NCI-H2029 treated with DMSO at 0.1 percent for 48 hours (cell line): ENCODE measurements at regions not wholly inside any gene's neighbourhood (a gene's known extent, or its start where the extent isn't known, plus 50 kb on each side); places are given as distances from the start of the nearest gene placed in this dataset.

ENCODE experiments used
- DNase-seq: peaks from one replicate; lab custom pipeline; 2025; lab: John Stamatoyannopoulos, UW

DNA sequence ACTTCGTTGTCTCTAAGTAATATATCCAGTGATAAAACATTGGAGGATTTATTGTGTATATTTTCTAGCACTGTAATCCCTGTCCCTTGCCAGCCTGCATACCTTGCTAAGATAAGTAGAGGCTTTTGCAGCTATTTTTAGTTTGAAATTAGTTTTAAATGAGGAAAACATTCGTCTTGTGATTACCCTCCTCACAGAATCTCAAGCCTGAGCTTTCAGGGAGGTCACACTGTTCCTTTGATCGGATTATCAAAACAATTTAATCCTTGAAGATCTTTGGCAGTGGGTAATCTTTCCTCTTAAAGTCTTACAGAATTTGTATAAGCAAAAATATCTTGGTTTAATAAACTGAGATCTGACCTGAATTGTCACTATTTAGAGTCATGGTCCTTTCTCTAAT is 897.0 kb upstream of the CELF2 start:
- DNase-seq = no peak

DNA sequence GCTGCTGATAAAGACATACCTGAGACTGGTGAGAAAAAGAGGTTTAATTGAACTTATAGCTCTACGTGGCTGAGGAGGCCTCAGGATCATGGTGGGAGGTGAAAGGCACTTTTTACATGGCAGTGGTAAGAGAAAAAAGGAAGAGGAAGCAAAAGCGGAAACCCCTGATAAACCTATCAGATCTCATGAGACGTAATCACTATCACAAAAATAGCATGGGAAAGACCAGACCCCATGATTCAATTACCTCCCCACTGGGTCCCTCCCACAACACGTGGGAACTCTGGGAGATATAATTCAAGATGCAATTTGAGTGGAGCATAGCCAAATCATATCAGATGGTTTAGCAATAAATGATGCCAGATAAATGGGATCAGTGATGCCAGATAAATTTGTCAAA is 892.0 kb upstream of the CELF2 start:
- no peak for DNase-seq

DNA sequence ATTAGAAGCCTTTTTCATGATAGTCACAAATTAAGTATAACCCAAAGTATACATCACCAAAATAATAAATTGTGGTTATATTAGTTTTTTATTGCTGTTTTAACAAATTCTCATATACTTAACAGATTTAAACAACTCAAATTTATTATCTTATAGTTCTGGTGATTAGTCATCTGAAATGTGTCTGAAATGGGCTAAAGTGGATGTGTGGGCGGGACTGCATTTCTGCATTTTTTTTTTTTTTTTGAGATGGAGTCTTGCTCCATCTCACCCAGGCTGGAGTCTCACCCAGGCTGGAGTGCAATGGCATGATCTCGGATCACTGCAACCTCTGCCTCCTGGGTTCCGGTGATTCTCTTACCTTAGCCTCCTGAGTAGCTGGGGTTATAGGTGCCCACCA is 891.5 kb upstream of the CELF2 start:
- no peak for DNase-seq

DNA sequence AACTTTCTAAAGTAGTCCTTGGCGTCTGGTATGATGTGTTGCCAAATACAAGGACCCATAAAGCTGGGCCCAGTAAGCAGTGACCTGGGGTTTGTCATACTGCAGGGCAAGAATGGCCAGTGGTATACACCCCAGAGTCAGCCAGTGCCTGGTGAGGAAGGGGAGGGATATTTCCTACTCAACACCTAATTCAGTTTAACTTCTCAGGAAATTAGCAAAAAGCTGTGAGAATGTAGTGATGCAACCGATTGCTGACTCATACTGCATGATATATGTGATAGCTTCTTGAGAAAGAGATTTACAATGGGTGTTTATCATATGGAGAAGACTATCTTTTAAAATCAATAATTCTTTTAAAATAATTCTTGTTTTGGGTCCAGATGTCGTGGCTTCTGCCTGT is 889.3 kb upstream of the CELF2 start:
- DNase-seq = no peak

DNA sequence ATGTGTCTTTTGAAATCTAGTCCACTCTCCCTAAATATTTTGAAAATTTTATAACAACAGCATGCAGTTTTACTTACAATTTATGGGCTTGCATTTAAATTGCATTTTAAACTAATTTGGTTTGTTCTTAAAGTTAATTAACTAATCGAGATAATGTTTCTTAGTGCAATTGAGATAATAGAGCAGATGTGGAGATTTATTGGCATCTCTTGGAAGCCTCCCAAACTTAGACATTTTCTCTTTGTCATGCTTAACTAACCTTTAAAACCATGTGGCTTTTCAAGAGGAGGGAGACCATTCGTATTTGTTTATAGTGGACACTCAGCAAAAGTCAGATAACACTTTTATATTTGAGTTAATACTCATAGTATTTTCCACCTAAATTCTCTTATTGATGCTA is 887.0 kb upstream of the CELF2 start:
- no peak for DNase-seq

DNA sequence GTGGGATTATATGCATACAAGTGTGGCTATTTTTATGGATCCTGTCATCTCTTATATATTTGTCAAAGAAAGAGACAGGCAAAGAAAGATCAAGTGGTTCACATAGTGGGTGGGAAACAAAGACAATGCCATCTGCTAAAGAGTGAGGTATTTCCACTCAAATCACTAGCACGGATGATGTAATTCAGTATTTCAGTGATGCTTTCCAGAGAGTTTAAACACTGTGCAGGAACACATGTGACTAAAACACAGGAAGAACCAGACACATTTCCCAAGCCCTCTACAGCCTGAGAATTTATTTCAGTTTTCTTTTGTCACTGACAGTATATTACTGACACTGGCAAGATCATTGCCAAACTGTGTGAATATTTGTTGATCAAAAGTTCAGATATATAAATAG is 885.7 kb upstream of the CELF2 start:
- DNase-seq = no peak

DNA sequence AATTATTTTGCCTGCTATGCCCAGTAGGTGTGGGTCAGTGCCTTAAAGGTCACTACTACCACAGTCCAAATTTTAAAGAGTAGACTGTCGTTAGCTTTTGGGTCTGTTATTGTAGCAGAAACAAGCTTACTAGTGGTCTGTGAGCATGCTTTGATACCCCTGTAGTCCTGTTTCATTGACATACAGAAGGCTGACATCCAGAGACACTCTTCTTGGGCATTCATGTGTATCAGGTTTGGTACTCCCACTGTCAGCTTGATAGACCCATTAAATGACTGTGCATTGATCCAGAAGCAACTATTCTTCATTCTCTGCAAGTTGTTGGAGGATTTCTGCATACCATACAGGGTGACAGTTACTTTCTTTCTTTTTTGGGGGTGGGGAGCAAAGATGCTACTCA is 884.4 kb upstream of the CELF2 start:
- DNase-seq = no peak

DNA sequence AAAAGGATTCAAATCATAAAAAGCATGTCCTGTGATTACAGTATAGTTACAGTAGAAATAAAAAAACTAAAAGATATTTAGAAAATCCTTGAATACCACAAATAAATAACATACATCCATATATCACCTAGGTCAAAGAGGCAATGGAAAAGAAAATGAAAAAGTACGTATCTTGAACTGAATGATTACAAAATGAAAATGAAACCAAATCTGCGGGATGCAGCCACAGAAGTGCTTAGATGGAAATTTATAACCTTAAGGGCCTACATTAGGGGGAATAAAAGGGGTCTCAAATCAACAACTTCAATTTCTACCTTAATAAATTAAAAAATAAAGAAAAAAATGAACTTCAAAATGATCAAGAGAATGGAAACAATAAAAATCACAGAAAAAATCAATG is 879.0 kb upstream of the CELF2 start:
- no peak for DNase-seq

DNA sequence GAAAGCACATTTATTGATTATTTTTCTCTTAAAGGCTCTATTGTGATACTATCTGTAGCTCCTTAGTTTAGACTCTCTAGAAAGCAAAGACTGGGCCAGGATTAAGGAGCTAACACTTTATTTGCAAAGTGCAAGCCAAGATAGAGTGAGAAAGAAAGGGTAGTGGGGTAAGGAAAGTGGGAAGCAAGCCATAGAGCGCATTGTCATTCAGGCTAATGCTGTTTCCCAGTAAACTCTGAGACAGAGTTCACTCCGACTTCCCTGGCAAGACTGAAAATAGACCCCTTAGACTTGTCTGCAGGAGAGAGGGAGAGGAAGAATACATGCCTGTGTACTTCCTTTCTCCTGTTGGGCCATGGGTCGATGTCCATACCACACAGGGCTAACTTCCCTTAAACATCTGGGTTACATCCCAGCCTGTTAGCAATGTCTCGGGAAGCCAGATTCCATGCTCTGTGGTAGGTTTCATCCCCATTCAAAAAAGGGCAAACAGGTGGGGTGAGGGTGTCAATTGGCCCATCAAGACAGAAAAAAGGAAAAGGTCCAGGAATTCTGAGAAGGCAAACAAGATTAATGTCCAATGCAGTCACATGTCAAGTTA is 875.8 kb upstream of the CELF2 start:
- DNase-seq = no peak

DNA sequence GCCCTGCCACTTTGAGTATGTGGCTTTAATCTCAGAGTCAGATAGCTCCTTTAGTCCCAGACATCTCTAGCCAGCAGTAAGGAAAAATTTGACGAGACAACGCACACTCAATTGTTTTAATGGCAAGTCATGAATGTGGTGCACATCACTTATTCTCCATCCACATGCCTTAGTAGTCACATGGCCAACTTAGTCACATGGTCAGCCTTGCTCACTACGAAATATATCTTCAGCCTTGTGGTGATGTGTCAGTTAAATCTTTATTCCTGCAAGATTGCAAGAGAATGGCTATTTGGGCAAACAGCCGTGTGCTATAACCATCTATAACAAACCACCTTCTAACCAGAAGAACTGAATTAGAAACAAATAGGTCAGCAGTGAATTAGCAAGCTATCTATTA is 871.1 kb upstream of the CELF2 start:
- DNase-seq = no peak

DNA sequence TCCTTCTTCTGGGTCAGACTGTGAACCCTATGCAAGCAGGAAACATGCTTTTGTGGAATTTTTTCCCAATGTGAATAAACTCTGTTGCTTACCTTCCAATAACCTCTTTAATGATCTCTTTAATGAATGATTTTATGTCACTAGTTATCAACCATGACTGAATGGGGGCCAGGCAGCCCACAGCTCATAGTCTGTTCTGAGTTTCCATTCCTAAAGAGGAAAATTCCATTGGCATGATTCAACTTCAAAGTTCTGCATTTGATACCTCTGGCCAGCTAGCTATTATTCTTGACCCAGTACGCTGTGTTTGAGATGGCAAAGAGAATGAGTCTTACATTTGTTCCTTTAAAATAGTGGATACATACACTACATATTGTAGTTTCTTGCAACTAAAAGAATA is 867.8 kb upstream of the CELF2 start:
- no peak for DNase-seq

DNA sequence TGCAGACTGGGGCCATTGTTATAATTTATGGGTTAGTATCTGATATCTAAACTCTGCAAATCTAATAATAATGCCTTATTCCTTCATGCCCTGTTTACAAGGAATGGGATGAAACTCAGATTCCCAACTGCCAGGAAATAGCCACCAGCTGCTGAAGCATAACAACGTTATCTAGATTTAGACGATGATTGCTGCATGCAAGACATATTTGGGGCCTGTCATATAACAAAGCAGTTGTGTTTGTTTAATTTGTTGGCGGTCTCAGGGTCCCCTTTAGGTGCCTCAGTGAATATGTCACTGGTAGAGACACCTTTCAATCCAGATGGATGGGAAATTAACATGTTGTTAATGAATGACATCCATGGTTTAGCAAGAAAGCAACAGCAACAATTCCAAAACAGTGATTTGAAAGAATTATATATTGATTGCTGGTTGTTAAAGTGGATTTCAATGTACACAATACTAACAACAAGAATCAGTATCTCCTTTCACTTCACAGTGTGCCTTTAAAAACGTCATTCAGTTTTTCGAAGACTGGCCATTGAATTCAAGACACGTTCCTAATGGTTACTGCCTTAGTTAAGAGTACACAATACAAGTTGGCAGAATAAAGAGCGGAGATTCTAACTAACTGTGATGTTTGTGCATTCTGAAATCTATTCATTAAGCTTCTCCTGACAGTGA is 860.6 kb upstream of the CELF2 start:
- no peak for DNase-seq

DNA sequence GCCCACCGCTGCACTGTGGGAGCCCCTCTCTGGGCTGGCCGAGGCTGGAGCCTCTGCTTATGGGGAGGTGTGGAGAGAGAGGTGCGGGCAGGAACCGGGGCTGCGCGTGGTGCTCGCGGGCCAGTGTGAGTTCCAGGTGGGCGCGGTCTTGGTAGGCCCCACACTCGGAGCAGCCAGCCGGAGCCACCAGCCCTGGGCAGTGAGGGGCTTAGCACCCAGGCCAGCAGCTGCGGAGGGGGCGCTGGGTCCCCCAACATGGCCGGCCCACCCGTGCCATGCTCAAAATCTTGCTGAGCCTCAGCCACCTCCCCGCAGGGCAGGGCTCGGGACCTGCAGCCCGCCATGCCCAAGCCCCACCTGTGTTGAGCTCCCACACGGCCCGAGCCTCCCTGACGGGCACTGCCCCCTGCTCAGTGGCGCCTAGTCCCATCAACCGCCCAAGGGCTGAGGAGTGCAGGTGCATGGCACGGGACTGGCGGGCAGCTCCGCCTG is 856.8 kb upstream of the CELF2 start:
- DNase-seq = no peak

DNA sequence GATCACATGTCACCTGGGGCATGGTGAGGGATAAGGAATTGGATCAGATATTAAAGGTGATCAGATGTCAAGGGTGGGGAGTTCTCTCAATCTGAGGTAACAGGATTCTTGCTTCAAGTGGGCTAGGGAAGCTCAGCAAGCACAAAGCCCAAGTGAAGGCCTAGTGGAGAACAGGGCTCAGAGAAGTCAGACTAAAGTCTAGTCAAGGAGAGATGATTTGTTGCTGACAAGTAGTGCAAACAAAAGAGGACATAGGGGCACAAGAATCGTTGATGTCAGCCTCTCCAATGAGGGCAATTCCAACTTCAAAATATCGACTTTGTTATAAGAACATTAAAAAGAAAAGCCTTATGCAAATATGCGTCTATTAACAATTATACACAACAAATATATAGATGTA is 852.8 kb upstream of the CELF2 start:
- DNase-seq = no peak

DNA sequence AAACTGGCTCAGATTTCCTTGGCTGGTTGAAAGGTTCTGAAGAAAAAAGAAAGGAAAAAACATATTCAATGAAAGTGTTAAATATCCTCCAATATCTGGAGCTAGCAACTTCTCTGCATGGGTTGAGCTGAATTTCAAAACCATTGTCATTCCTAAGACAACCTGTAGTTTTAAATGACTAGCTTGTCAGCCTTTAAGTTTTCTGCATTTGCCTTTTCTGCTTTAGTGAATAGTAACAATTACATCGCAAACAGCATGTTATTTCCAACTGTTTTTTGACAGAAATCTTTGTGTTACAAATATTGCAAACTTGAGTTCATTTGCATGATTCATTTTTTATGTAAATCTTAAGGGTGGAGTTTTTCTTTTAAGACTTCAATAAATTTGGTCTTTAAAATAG is 852.3 kb upstream of the CELF2 start:
- no peak for DNase-seq

DNA sequence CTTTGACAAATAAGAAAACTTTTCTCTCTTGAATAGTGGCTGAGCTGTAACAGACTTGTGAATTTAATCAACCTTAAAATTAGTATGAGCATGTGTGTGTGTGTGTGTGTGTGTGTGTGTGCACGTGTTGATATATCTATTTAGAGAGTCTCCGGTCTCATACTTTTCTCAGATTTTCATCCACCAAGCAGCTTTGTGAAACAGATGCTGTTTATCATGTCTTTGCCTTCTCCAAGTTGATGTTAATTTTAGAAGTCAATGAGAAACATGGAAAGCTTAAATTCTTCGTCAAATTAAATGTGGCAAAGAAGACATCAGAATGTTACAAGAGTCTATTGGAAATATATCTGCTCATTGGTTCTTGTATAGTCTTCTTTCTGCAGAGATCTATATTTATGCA is 839.2 kb upstream of the CELF2 start:
- DNase-seq = no peak

DNA sequence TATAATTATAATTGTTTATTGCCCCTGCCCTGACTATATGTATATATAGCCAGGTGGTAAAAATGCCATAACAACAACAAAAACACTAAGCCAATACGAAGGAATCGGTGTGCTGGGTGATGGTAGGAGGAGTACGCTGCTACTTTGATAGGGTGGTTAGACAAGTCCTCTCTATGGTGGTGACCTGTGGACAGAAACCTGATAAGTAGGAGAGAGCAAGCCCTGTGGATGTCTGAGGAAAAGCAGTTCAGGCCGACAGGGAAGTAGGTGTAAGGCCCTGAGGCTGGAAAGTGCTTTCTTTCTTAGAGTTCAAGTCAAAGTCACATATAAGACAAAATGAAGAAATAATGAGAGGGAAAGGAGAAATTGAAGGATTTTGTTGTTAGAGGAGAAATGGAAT is 823.8 kb upstream of the CELF2 start:
- DNase-seq = no peak

DNA sequence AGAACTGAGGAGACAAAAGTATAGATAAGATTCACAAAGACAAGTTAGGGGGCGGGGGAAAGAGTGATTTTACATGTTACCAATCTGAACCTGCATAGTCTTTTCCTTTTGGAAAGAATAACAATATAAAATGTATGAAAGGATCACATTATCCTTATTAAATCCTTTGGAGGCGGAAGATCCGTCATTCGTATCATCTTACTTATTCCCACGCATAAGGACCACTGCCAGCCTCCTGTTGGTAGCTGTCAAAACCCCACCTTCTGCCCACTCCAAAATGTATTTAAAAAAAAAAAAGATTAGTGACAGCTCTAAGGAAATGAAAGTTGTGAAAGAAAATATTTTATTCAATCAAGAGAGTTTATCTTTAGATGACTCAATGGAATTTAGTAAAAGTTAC is 821.0 kb upstream of the CELF2 start:
- DNase-seq = no peak

DNA sequence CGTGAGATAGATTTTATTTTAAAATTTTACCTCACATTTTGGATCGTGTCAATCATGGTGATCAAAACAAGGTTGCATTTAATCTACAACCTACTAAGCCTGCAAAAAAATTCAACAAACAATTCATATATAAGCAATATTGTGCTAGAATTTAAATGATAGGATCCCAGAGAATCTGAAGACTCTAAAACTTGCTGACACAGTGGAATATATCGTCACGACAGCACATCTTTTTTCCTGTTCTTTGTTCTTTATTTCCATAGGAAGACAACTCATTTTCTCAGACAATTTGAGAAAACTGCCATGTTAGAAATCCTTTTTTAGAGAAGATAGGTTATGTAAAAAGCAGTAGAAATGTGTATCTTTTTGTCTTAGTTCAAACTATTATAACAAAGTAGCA is 820.2 kb upstream of the CELF2 start:
- no peak for DNase-seq

DNA sequence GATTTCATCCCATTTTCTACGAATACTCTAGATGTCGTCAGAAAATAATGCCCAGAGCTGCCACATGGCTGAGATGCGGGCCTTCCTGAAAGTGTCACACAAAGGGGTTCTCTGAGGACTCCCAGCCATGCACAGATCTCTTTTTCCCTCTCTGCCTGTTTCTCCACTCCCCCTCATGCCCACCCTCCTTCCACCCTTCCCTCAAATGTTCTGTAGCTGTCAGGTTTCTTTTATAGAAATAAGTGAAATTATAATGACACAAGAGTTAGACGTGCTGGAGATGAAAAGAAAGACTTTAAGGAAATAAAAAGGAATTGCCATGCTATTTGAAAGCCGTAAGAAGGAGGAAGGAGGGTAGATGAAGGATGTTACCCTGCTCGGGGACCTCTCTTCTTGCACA is 819.3 kb upstream of the CELF2 start:
- DNase-seq = no peak

DNA sequence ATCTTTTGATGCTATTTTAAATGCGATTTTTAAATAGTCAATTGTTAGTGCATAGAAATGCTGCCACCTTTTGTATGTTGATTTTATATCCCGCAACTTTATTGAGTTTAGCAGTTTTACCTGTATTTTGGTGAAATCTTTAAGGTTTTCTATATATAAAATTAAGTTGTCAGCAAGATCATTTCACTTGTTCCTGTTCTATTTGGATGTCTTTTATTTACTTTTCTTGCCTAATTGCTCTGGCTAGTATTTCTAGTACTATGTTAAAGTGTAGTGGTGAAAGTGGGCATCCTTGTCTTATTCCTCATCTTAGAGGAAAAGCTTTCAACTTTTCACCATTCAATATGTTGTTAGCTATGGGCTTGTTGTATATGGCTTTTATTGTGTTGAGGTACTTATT is 813.3 kb upstream of the CELF2 start:
- DNase-seq = no peak

DNA sequence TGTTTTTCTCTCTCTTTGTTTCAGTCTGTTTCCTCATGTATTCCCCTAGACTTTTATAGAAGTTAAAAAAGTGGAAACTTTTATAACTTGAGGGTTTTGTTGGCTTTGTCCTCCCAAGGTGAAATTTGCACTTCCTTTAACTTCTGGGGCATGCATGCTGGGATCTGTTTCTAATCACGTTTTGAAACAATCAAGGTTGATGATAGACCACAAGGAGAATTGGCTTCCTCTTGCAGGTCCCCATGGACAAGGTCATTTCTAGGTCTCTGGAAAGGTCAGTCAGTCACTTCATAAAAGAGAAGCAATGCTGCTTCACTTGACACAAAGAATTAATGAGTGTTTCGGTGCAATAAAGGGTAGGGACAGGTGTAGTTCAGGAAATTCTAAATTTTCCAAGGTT is 811.8 kb upstream of the CELF2 start:
- no peak for DNase-seq

DNA sequence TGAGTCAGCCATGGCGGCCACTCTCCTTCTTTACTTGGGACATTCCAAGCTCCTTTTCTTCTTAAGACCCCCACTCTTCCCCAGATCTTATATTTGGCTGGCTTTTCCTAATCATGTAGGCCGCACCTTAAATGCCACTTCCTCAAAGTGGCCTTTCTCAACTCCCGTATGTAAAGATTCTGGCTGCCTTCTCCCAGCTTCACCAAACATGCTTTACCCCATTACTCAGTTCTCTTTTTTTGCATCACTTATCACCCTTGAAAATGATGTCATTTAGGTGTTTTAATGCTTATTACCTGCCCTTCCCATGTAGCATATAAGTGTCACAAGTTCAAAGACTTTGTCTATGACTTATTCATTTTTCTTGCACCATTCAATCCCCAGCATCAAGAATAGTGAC is 810.1 kb upstream of the CELF2 start:
- no peak for DNase-seq

DNA sequence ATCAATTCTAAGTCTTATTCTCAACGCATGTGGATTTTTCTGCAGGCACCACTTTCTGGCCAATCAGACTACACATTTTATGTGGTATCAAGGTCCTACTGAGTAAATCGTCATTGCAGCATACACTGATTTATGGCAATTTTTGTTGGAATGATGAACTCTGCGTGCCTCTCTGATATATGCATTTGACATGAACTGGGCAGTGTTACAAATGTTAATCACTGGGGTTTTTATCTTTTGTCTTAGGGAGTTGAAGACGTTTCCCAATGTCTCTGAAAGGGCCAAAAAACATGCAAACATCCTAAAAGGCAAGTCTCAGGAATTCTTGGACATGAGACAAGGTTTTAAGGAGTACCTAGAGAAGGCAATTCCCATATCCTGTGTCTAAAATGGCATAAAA is 809.5 kb upstream of the CELF2 start:
- no peak for DNase-seq
